K562 (cell line): ENCODE measurements at regions not wholly inside any gene's neighbourhood (a gene's known extent, or its start where the extent isn't known, plus 50 kb on each side); places are given as distances from the start of the nearest gene placed in this dataset.

Experiments
- ADNP ChIP-seq: fragments of 200-800 bp; sonication (Bioruptor generic); IDR thresholded peaks from 2 replicates; pipeline ENCODE4 v1.6.1; 2016; ENCODE audit warnings: missing genetic modification characterization, missing compliant biosample characterization
- ARID1B ChIP-seq: fragments of 450-650 bp; IDR thresholded peaks from 2 replicates; pipeline ENCODE4 v1.6.1; 2016; ENCODE audit warnings: antibody characterized with exemption, mild to moderate bottlenecking, inconsistent platforms
- CREBBP ChIP-seq: IDR thresholded peaks from one replicate; pipeline ENCODE4 v1.6.1; 2012; ENCODE audit warnings: low read depth, mild to moderate bottlenecking, control low read depth, inconsistent platforms, low read length
- DMBX1 ChIP-seq: fragments of 250-450 bp; sonication (Bioruptor Pico); IDR thresholded peaks from 2 replicates; pipeline ENCODE4 v1.8.0; 2022; ENCODE audit warnings: inconsistent platforms, mild to moderate bottlenecking, moderate library complexity, borderline replicate concordance
- E2F1 ChIP-seq: sonication (generic); formaldehyde crosslinking; IDR thresholded peaks from 2 replicates; pipeline ENCODE4 v1.8.1; 2023; ENCODE audit warnings: mild to moderate bottlenecking, missing genetic modification reagents, moderate library complexity
- E2F5 ChIP-seq: sonication (generic); formaldehyde crosslinking; IDR thresholded peaks from 2 replicates; pipeline ENCODE4 v1.8.0; 2022; ENCODE audit warnings: mild to moderate bottlenecking, missing genetic modification reagents
- HBP1 ChIP-seq: fragments of 450-650 bp; formaldehyde crosslinking; IDR thresholded peaks from 2 replicates; pipeline ENCODE4 v1.4.0; 2022; ENCODE audit warnings: missing genetic modification characterization
- ID3 ChIP-seq, 2 experiments: fragments of 250-450 bp in 1 of 2; fragments of 450-650 bp in 1 of 2; sonication (Bioruptor Pico) in 1 of 2; IDR thresholded peaks; 2 replicates each; pipeline versions ENCODE4 v1.6.1 to v1.8.0; 2016 to 2021; ENCODE audit warnings: mild to moderate bottlenecking in 2 of 2, moderate library complexity in 2 of 2, missing compliant biosample characterization in 1 of 2, missing genetic modification characterization in 1 of 2
- JUND ChIP-seq, 2 experiments: IDR thresholded peaks; 2 replicates in 1 of 2; 3 replicates in 1 of 2; pipeline ENCODE4 v1.6.1; 2011; ENCODE audit warnings: borderline replicate concordance in 2 of 2, low read depth in 2 of 2, low read length in 2 of 2, improper control_type of control experiment in 1 of 2, missing biosample characterization in 1 of 2, missing genetic modification characterization in 1 of 2, missing genetic modification reagents in 1 of 2
- KLF1 ChIP-seq: fragments of 450-650 bp; IDR thresholded peaks from 2 replicates; pipeline ENCODE4 v1.6.1; 2016; ENCODE audit warnings: missing genetic modification characterization, missing compliant biosample characterization
- NFYB ChIP-seq: IDR thresholded peaks from 2 replicates; pipeline ENCODE4 v1.6.1; 2011; ENCODE audit warnings: mild to moderate bottlenecking, moderate library complexity; ENCODE audit not compliant: insufficient read length; ENCODE audit errors: extremely low read depth
- PHTF2 ChIP-seq: fragments of 250-450 bp; sonication (Bioruptor Pico); IDR thresholded peaks from 2 replicates; pipeline ENCODE4 v1.5.0; 2021; ENCODE audit warnings: mild to moderate bottlenecking
- POLR2AphosphoS2 ChIP-seq: IDR thresholded peaks from 2 replicates; pipeline ENCODE4 v1.6.1; 2012; ENCODE audit warnings: low read length, improper control_type of control experiment
- RCOR1 ChIP-seq, 2 experiments: IDR thresholded peaks; 2 replicates each; pipeline ENCODE4 v1.6.1; 2012; ENCODE audit warnings: low read depth in 2 of 2, low read length in 2 of 2, borderline replicate concordance in 1 of 2, improper control_type of control experiment in 1 of 2
- SP2 ChIP-seq: IDR thresholded peaks from 2 replicates; pipeline ENCODE4 v1.6.1; 2011; ENCODE audit warnings: mild to moderate bottlenecking, low read depth, low read length, moderate library complexity; ENCODE audit not compliant: poor library complexity, severe bottlenecking; ENCODE audit errors: extremely low read depth
- SUPT5H ChIP-seq: fragments of 450-650 bp; IDR thresholded peaks from 2 replicates; pipeline ENCODE4 v1.6.1; 2016
- TSHZ1 ChIP-seq: fragments of 250-450 bp; sonication (Bioruptor Pico); IDR thresholded peaks from 2 replicates; pipeline ENCODE4 v1.4.0; 2020; ENCODE audit warnings: mild to moderate bottlenecking, moderate library complexity
- ZBTB17 ChIP-seq: fragments of 450-650 bp; formaldehyde crosslinking; IDR thresholded peaks from 2 replicates; pipeline ENCODE4 v1.4.0; 2020; ENCODE audit warnings: mild to moderate bottlenecking

GRCh38 chr5:109561447-109561846, 128.3 kb upstream of the MAN2A1 start (continued):
- no peak for TF ChIP-seq CREBBP
- TF ChIP-seq DMBX1: peak; percentile 76
- TF ChIP-seq ID3 (CRISPR knock-in tag; IDR thresholded peaks at IDR 0.05): no peak
- TF ChIP-seq ID3 (tag; IDR thresholded peaks at IDR 0.05): no peak
- no peak for TF ChIP-seq SUPT5H
- no peak for TF ChIP-seq NFYB
- TF ChIP-seq TSHZ1 (CRISPR knock-in tag): no peak
- peak; percentile 59; the same call in 1 of the 2 replicates for TF ChIP-seq HBP1 (CRISPR knock-in tag)
- TF ChIP-seq SP2: no peak
- TF ChIP-seq E2F5 (CRISPR knock-in tag): no peak
- no peak for TF ChIP-seq RCOR1 (IDR thresholded peaks at IDR 0.05; ENCODE audit: borderline replicate concordance in 1 of 2, low read depth in 2 of 2, low read length in 2 of 2)
- TF ChIP-seq ADNP (tag): no peak
- TF ChIP-seq POLR2AphosphoS2: no peak
- no peak for TF ChIP-seq E2F1
- no peak for TF ChIP-seq JUND (IDR thresholded peaks at IDR 0.05; ENCODE audit: borderline replicate concordance, low read depth, low read length)
- TF ChIP-seq JUND (tag; IDR thresholded peaks at IDR 0.05; ENCODE audit: borderline replicate concordance, low read depth, low read length): no peak
- TF ChIP-seq ZBTB17 (CRISPR knock-in tag): 0 out of 2 replicates have a peak, but pooled peaks have one; percentile 39
- no peak for TF ChIP-seq PHTF2 (CRISPR knock-in tag)
- no peak for TF ChIP-seq KLF1 (tag)
- TF ChIP-seq ARID1B: no peak
